Tibial nerve (tissue), 4 donors: ENCODE measurements at regions not wholly inside any gene's neighbourhood (a gene's known extent, or its start where the extent isn't known, plus 50 kb on each side); places are given as distances from the start of the nearest gene placed in this dataset.

ENCODE experiments used
- EP300 ChIP-seq, 2 donors: sonication (generic); formaldehyde crosslinking; IDR thresholded peaks; one replicate each; pipeline ENCODE4 v1.6.1; 2017; ENCODE audit warnings: antibody characterized with exemption in 2 of 2, mild to moderate bottlenecking in 1 of 2
- POLR2A ChIP-seq, 2 donors: fragments of 450-650 bp; IDR thresholded peaks; one replicate each; pipeline ENCODE4 v1.6.1; 2017; ENCODE audit warnings: antibody characterized with exemption in 2 of 2, mild to moderate bottlenecking in 2 of 2, moderate library complexity in 2 of 2
- TF ChIP-seq, protein P1 (sequence below), 5 experiments: fragments of 200-600 bp in 3 of 5; fragments of 450-650 bp in 2 of 5; sonication (generic) in 3 of 5; IDR thresholded peaks; one replicate each; pipeline ENCODE4 v1.5.1; 2016 to 2019; ENCODE audit warnings: antibody characterized with exemption in 5 of 5, mild to moderate bottlenecking in 3 of 5, moderate library complexity in 2 of 5

DNA sequence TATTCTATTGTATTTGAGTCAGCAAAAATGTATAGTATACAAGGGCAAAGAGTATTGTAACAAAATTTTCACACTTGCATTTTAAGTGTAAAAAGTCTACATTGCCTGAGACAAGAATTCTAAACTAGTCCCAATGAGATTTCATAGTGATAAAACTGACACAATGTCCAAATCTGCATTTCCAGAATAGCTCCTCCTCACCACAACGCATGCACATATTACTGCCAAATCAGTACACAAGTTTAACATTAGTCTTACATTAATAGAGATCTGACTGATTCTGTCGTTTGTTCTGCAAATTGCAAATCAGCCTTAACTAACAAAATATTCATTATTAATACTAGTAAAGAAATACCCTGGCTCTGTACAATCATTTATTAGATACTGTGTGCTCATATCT is 222.2 kb upstream of the NEIL3 start:
- TF ChIP-seq, protein P1, sequence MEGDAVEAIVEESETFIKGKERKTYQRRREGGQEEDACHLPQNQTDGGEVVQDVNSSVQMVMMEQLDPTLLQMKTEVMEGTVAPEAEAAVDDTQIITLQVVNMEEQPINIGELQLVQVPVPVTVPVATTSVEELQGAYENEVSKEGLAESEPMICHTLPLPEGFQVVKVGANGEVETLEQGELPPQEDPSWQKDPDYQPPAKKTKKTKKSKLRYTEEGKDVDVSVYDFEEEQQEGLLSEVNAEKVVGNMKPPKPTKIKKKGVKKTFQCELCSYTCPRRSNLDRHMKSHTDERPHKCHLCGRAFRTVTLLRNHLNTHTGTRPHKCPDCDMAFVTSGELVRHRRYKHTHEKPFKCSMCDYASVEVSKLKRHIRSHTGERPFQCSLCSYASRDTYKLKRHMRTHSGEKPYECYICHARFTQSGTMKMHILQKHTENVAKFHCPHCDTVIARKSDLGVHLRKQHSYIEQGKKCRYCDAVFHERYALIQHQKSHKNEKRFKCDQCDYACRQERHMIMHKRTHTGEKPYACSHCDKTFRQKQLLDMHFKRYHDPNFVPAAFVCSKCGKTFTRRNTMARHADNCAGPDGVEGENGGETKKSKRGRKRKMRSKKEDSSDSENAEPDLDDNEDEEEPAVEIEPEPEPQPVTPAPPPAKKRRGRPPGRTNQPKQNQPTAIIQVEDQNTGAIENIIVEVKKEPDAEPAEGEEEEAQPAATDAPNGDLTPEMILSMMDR (IDR thresholded peaks at IDR 0.05), result no peak
- no peak for TF ChIP-seq POLR2A (IDR thresholded peaks at IDR 0.05)
- no peak for TF ChIP-seq EP300 (IDR thresholded peaks at IDR 0.05)
